NCI-H345 treated with DMSO at 0.1 percent for 48 hours (cell line): ENCODE measurements at regions not wholly inside any gene's neighbourhood (a gene's known extent, or its start where the extent isn't known, plus 50 kb on each side); places are given as distances from the start of the nearest gene placed in this dataset.

Experiments
- DNase-seq: peaks from one replicate; lab custom pipeline; 2025; ENCODE audit not compliant: unreplicated experiment; lab: John Stamatoyannopoulos, UW

GRCh38 chr7:12741951-12742575 is 54.6 kb downstream of the ARL4A start:
- DNase-seq, result no peak

- DNase-seq, result no peak
Measured at GRCh38 chr7:12746211-12746610, 58.8 kb downstream of the ARL4A start.

DNA sequence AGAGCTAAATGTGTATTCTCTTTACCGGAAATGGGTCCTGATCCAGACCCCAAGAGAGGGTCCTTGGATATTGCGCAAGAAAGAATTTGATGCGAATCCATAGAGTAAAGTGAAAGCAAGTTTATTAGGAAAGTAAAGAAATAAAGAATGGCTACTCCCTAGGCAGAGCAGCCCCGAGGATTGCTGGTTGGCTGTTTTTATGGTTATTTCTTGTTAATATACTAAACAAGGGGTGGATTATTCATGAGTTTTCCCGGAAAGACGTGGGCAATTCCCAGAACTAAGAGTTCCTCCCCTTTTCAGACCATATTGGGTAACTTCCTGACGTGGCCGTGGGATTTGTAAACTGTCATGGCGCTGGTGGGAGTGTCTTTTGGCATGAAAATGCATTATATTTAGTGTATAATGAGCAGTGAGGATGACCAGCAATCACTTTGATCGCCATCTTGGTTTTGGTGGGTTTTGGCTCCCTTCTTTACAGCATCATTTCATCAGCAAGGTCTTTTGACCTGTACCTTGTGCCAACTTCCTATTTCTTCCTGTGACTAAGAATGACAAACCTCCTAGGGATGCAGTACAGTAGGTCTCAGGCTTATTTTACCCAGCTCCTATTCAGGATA is 60.4 kb downstream of the ARL4A start:
- no peak for DNase-seq

GRCh38 chr7:12749069-12749468 is 61.6 kb downstream of the ARL4A start:
- no peak for DNase-seq

DNA sequence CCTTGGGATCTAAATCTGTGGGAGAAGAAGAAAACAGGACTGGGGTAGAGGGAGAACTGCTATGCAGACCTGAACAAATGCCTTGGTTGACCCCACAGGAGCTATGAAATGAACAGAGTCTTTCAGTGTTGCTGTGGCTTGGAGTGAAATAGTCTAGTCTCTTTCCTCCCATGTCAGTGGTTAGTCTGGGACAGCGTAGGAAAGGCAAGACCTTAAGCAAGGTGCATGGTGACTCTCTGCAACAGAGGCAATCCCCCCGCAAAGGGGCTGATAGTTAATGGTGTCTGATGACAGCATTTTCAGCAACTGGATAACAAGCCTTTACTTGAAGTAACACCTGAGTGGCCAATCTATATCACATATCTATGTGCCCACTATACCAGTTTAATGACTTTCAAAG is 62.3 kb downstream of the ARL4A start:
- DNase-seq, result no peak

DNA sequence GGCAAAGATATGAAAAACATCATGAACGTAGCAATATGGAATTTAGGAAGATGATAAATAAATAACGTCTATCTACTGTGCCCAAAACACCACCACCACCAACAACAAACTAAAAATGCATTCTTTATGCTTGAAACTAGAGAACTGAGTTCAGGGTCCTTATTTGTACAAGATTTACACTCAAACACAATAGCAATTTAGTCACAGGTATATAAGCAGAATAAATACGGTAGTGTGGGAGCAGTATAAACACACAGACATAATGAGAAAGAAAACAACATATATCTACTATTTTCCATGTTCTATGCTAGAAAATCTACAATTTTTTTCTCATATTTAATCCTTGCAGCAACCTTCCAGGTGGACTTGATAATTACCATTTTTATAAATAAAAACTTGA is 64.3 kb downstream of the ARL4A start:
- no peak for DNase-seq

- DNase-seq, result no peak
Measured at GRCh38 chr7:12754179-12754578, 66.7 kb downstream of the ARL4A start.

- DNase-seq, result no peak
Measured at GRCh38 chr7:12756821-12757220, 69.4 kb downstream of the ARL4A start.

DNA sequence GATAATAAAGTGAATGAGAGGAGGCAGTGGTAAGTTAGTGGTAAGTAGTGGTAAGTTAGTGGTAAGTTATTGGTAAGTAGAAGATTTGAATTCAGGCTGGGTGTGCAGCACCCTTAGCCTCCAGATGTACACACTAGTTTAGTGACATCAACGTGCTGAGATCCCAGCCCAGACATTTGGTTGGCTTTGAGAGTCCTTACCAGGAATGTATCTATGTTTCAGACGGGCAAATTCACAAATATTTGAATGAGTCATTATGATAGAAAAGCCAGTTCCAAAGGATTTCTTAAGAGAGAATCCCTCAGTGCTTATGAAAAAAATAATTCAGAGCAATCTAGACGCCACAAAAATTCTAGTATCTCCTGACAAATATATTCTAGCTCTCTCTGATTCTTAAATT is 70.0 kb downstream of the ARL4A start:
- no peak for DNase-seq

DNA sequence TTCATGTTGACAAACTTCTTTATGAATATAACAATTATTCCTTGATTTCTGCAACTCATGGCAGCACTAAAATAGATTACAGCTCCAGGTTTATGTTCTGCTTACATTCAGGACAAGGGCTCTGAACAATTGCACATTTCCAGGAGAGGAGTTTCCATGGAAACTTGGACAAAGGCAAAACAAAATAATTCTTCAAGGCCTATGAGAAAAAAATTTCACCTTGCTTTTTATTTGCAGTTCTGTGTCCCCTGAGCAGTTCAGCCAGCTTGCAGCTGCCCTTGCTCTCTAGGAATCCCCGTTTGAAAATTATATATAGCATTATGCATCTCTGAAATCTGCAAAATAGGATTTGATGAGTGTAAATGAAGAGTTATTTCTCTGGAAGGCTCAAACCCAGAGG is 71.7 kb downstream of the ARL4A start:
- no peak for DNase-seq

DNA sequence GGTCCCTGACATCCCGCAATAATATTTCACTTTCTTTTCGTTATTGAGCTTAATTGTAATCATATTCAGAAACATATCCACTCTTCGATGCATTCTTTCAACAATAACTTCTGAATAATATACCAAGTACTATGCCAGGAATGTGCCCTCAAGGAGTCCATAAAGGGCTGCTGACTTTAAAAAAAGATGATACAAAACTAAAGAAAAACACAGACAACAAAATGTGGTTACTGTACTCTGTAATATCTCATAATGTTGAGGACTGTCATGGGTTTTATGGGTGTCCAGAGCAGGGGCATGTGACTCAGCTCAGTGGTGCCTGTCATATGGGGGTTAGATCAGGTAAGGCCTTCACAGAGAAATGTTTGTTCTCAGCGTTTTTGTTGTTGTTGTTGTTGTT is 73.7 kb downstream of the ARL4A start:
- DNase-seq, result no peak

GRCh38 chr7:12761691-12762090 is 74.3 kb downstream of the ARL4A start:
- no peak for DNase-seq

DNA sequence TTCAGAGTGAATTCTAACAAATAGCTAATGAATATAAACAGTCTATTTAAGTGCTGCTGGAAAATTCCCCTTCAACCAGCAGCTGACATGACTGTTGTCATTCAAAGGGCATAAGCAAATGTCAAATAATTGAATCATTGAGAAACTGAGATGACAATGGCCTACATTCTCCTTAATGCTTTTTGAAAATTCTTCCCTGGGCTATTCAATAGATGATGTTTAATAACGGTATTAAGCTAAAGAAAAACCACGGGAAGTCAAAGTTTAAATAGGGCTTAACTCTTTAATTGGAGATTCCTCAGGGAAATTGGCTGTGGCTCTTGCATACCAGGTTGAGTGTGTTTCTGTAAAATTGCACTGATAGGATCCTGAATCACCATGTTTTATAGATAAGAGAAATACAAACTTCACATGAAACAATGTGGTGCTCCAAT is 77.0 kb downstream of the ARL4A start:
- no peak for DNase-seq

GRCh38 chr7:12765431-12766100 is 78.1 kb downstream of the ARL4A start:
- no peak for DNase-seq

GRCh38 chr7:12766416-12766815 is 79.0 kb downstream of the ARL4A start:
- no peak for DNase-seq

DNA sequence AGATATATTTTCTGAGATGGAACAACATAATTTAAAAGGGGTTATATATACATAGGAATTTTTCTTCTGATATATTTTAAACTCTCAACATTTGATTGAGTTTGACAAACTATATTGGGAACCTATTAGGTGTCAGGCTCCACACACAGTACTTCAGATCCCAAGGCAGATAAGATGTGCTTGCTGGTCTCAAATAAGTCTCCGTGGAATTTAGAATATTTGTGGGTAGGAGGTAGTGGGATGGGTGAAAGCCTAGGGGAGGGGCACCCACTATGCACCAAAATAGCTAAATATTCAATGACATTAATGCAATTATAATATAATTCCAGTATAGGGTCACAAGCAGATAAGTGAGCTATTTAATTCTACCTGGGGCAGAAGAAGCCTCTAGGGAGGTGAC is 81.5 kb downstream of the ARL4A start:
- no peak for DNase-seq

GRCh38 chr7:12769444-12769843 is 82.0 kb downstream of the ARL4A start:
- DNase-seq, result no peak

DNA sequence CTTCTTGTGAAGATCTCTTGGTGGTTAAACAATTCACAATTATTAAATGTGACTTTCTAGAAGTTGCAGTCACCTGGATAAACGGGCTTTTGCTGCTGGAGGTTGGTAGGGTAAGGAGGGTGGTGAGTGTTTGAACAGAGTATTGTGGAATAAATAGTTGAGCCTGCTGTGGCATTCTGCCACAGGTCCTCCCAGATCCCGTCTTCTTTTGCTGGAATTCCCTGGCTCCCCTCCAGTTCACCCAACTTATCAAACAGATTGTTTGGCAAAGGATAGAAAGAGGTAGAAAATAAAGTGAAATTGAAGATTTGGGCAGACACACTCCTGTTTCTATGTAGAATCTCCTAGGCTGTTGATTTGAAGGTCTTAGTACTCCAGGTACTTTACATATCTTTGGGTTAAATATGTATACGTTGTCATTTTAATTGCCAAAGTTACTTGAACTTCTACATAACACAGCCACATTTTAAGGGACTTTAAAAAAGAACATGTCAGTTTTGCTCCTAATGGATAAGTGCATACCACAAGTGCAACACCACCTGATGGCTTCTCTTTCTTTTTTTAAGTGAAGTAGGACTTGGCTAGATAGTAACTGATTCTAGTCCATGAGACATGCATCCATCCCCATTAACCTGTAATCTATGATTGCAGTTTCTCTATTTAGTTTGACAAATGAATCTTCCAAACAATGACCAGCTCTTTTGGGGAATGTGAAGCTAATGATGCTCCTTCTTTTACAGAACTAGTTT is 83.0 kb downstream of the ARL4A start:
- no peak for DNase-seq

GRCh38 chr7:12771378-12771877 is 84.0 kb downstream of the ARL4A start:
- peak; percentile 20 for DNase-seq

DNA sequence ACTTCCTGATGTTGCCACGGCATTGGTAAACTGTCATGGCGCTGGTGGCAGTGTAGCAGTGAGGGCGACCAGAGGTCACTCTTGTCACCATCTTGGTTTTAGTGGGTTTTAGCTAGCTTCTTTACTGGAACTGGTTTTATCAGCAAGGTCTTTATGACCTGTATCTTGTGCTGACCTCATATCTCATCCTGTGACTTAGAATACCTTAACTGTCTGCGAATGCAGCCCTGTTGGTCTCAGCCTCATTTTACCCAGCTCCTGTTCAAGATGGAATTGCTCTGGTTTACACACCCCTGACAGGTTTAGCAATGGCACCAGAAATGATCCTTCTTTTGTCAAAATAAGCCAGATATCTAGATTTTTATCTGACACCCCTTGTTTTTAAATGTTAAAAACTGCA is 85.3 kb downstream of the ARL4A start:
- no peak for DNase-seq

DNA sequence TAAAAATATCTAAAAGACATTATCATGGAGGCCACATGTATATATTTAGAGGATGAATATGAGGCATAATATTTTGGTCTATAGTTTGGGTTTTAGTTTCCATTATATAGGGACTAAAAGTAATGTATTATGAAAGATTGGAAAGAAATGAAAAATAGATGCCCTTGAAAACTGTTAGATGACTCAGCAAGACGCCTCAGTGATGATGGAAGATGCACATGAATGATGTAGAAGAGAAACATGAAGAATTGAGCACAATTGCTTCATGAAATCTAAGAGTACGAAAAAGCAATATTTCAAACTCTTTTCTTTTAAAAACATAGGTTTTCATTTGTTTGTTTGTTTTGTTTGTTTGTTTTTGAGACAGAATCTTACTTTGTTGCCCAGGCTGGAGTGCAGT is 89.8 kb downstream of the ARL4A start:
- DNase-seq, result no peak

- no peak for DNase-seq
Measured at GRCh38 chr7:12779947-12780346, 92.5 kb downstream of the ARL4A start.
